ENCODE measurements at regions not wholly inside any gene's neighbourhood (a gene's known extent, or its start where the extent isn't known, plus 50 kb on each side); places are given as distances from the start of the nearest gene placed in this dataset.

- Histone ChIP-seq H4K20me1 (ENCODE audit: insufficient read depth) (no peaks in the 10 kb centered on the region), H3K36me3 (ENCODE audit: low read depth) (no peaks in the 10 kb centered on the region), H3K27me3 (replicated peaks; ENCODE audit: insufficient read depth) (no peaks in the 10 kb centered on the region), H3K9me3 (ENCODE audit: low read depth) (no peaks in the 10 kb centered on the region), H3K4me3 (no peak overlapping the region), H3K4me1 (ENCODE audit: insufficient read depth) (peaks cover 30% of the 10 kb centered on the region), H3K9me2 (ENCODE audit: insufficient read depth) (no peaks in the 10 kb centered on the region), H3K9ac (no peak overlapping the region), H3F3A (ENCODE audit: insufficient read depth) (peaks cover 30% of the 10 kb centered on the region), H2AFZ (no peak overlapping the region), H3K79me2 (ENCODE audit: insufficient read depth) (no peaks in the 10 kb centered on the region), H3K4me2 (ENCODE audit: unreplicated experiment) (no peak overlapping the region), H3K27ac (no peak overlapping the region)
- TF ChIP-seq EZH2 (IDR thresholded peaks at IDR 0.05; ENCODE audit: insufficient read depth, poor library complexity, severe bottlenecking) (no peak), EZH2phosphoT487 (IDR thresholded peaks at IDR 0.05; ENCODE audit: insufficient read depth, low read depth) (no peak)
- 89% methylated on average over 4 of the region's 4 CpGs for WGBS, 2 experiments (ENCODE audit: low coverage in 1 of 2, low lambda C conversion rate in 2 of 2, missing lambda C conversion rate in 2 of 2)
- DNase-seq = no peak
- in situ Hi-C loops (cut with MboI) = loop anchor here (25.0 kb wide), 1 partner anchor 291 kb away; the partner anchor contains the start of gene ANKRD31
These were observed 80.3 kb upstream of the FAM169A start for GRCh38 chr5:74946471-74946870.

DNA sequence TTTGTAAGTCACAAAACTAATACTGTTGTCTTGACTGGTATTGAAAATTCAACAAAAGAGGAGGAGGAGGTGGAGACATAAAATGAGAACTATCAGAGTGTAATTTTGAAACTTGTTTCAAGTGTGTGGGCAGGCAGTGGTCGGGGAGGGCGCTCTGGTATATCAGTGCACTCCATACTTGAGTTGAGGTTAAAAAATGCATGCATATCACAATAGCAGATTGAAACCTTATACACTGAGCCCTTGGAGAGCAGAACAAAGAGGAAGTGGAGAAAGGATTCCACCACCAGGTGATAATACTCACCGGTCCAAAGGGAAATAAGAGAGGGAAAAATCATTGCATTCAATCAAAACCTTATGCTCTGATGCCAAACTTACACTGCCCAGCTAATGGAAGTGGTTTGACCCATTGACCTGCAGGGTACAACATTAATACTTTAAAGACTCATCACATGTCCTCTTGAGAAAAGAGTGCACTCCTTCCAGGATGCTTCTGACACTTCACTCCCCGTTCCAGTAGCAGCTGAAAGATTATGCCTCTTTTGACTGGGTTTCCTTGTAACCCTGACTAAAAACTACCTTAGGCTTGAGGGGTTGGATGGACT is 79.5 kb upstream of the FAM169A start:
- Histone ChIP-seq H3K9me3 (ENCODE audit: low read depth) (no peaks in the 10 kb centered on the region), H3F3A (ENCODE audit: insufficient read depth) (peaks cover 22% of the 10 kb centered on the region), H4K20me1 (ENCODE audit: insufficient read depth) (no peaks in the 10 kb centered on the region), H3K27ac (no peak overlapping the region), H3K4me3 (no peak overlapping the region), H3K4me1 (ENCODE audit: insufficient read depth) (peaks cover 22% of the 10 kb centered on the region), H3K36me3 (ENCODE audit: low read depth) (no peaks in the 10 kb centered on the region), H3K27me3 (replicated peaks; ENCODE audit: insufficient read depth) (no peaks in the 10 kb centered on the region), H3K9ac (no peak overlapping the region), H2AFZ (no peak overlapping the region), H3K9me2 (ENCODE audit: insufficient read depth) (no peaks in the 10 kb centered on the region), H3K79me2 (ENCODE audit: insufficient read depth) (no peaks in the 10 kb centered on the region), H3K4me2 (ENCODE audit: unreplicated experiment) (no peak overlapping the region)
- in situ Hi-C loops (cut with MboI) = loop anchor here (25.0 kb wide), 1 partner anchor 292 kb away; the partner anchor contains the start of gene ANKRD31
- 79 to 84% methylated on average over 4 of the region's 4 CpGs for WGBS, 2 experiments (ENCODE audit: low coverage in 1 of 2, low lambda C conversion rate in 2 of 2, missing lambda C conversion rate in 2 of 2)
- TF ChIP-seq EZH2phosphoT487 (IDR thresholded peaks at IDR 0.05; ENCODE audit: insufficient read depth, low read depth) (no peak), EZH2 (IDR thresholded peaks at IDR 0.05; ENCODE audit: insufficient read depth, poor library complexity, severe bottlenecking) (no peak)
- no peak for DNase-seq

DNA sequence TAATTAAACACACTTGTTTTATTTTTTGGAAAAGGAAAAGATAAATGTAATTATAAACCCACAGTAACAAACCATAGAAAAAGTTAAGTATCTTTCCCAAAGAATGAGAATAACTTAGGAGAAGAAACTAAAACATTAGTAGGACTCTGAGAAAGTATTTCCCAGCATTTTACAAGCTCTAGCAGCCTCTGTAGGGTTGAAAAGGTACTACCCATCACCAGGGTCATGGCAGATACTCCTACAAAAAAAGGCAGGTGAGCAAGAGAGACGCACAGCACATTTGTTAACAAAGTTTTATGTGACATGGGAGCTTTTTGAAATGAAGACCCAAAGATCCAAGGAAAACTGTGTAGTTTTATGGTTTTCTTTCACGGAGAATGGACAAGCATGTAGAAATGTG is 77.7 kb upstream of the FAM169A start:
- WGBS, 2 experiments (ENCODE audit: low coverage in 1 of 2, low lambda C conversion rate in 2 of 2, missing lambda C conversion rate in 2 of 2) = 69 to 71% methylated on average over 2 of the region's 2 CpGs

GRCh38 chr5:74942622-74943286 is 76.6 kb upstream of the FAM169A start:
- no peaks in the 10 kb centered on the region for H3K36me3 ChIP-seq (ENCODE audit: low read depth)
- in situ Hi-C loops (cut with MboI) = loop anchor here (25.0 kb wide), 1 partner anchor 295 kb away; the partner anchor contains the start of gene ANKRD31
- H3K4me1 ChIP-seq (ENCODE audit: insufficient read depth) = no peaks in the 10 kb centered on the region; the same call in 1 of the 2 replicates
- no peaks in the 10 kb centered on the region for H3K9me3 ChIP-seq (ENCODE audit: low read depth)
- H3K79me2 ChIP-seq (ENCODE audit: insufficient read depth) = no peaks in the 10 kb centered on the region
- WGBS, 2 experiments (ENCODE audit: low coverage in 1 of 2, low lambda C conversion rate in 2 of 2, missing lambda C conversion rate in 2 of 2) = 89 to 90% methylated on average over 10 of the region's 10 CpGs
- no peaks in the 10 kb centered on the region for H3K9me2 ChIP-seq (ENCODE audit: insufficient read depth)
- no peak overlapping the region for H3K4me3 ChIP-seq
- no peak overlapping the region for H2AFZ ChIP-seq
- H3K27me3 ChIP-seq (replicated peaks; ENCODE audit: insufficient read depth) = no peaks in the 10 kb centered on the region
- TF ChIP-seq EZH2 (IDR thresholded peaks at IDR 0.05; ENCODE audit: insufficient read depth, poor library complexity, severe bottlenecking) (no peak), EZH2phosphoT487 (IDR thresholded peaks at IDR 0.05; ENCODE audit: insufficient read depth, low read depth) (no peak)
- H3K27ac ChIP-seq = no peak overlapping the region
- no peak for DNase-seq
- 0 out of 2 replicates have a peak, but pooled peaks cover 3% of the 10 kb centered on the region for H3F3A ChIP-seq (ENCODE audit: insufficient read depth)
- no peak overlapping the region for H3K9ac ChIP-seq
- no peaks in the 10 kb centered on the region for H4K20me1 ChIP-seq (ENCODE audit: insufficient read depth)
- no peak overlapping the region for H3K4me2 ChIP-seq (ENCODE audit: unreplicated experiment)

More for the DNA sequence above, 77.7 kb upstream of the FAM169A start:
- H3K27me3 ChIP-seq (replicated peaks; ENCODE audit: insufficient read depth) = no peaks in the 10 kb centered on the region
- no peak overlapping the region for H3K4me3 ChIP-seq
- no peaks in the 10 kb centered on the region for H3K9me3 ChIP-seq (ENCODE audit: low read depth)
- no peaks in the 10 kb centered on the region for H3K36me3 ChIP-seq (ENCODE audit: low read depth)
- no peak overlapping the region for H3K9ac ChIP-seq
- no peak for DNase-seq
- 0 out of 2 replicates have a peak, but pooled peaks cover 8% of the 10 kb centered on the region for H3F3A ChIP-seq (ENCODE audit: insufficient read depth)
- TF ChIP-seq EZH2 (IDR thresholded peaks at IDR 0.05; ENCODE audit: insufficient read depth, poor library complexity, severe bottlenecking) (no peak), EZH2phosphoT487 (IDR thresholded peaks at IDR 0.05; ENCODE audit: insufficient read depth, low read depth) (no peak)
- in situ Hi-C loops (cut with MboI) = loop anchor here (25.0 kb wide), 1 partner anchor 293 kb away; the partner anchor contains the start of gene ANKRD31
- no peak overlapping the region for H2AFZ ChIP-seq
- H3K27ac ChIP-seq = no peak overlapping the region
- no peak overlapping the region for H3K4me2 ChIP-seq (ENCODE audit: unreplicated experiment)
- H3K79me2 ChIP-seq (ENCODE audit: insufficient read depth) = no peaks in the 10 kb centered on the region
- peaks cover 6% of the 10 kb centered on the region for H3K4me1 ChIP-seq (ENCODE audit: insufficient read depth)
- H4K20me1 ChIP-seq (ENCODE audit: insufficient read depth) = no peaks in the 10 kb centered on the region
- no peaks in the 10 kb centered on the region for H3K9me2 ChIP-seq (ENCODE audit: insufficient read depth)
